GM21381 (cell line): ENCODE measurements at regions not wholly inside any gene's neighbourhood (a gene's known extent, or its start where the extent isn't known, plus 50 kb on each side); places are given as distances from the start of the nearest gene placed in this dataset.
"Not testable (repeated sequence)": the region's sequence is repeated elsewhere in the genome, so short reads cannot be mapped to it uniquely, and the experiment has no call there.

ENCODE experiments used
- ATAC-seq: cut with Tn5 transposase; IDR thresholded peaks from one replicate; pipeline ENCODE4 v1.9.1; 2021; ENCODE audit warnings: mild to moderate bottlenecking, moderate library complexity; ENCODE audit not compliant: unreplicated experiment

GRCh38 chr6:106885679-106886078 is 88.8 kb downstream of the CD24 start:
- ATAC-seq, result no peak

DNA sequence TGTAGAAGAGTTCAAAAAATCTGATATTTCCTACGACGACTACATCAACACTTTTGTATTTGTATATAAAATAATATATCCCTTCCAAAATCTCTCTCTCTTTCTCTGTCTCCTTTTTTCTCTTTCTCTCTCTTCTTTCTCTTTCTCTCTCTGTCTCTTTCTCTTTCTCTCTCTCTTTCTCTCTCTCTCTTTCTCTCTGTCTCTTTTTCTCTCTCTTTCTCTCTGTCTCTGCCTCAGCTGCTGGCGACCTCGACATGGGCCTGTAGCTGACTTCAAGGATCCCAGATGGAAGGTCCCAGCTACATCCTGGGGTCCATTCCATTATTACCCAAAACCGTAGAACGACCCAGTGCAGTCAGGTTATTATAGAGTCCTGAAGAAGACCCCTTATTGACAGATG is 90.0 kb downstream of the CD24 start:
- no peak for ATAC-seq

- ATAC-seq, result no peak
These were observed 90.7 kb downstream of the CD24 start for GRCh38 chr6:106883808-106884262.

DNA sequence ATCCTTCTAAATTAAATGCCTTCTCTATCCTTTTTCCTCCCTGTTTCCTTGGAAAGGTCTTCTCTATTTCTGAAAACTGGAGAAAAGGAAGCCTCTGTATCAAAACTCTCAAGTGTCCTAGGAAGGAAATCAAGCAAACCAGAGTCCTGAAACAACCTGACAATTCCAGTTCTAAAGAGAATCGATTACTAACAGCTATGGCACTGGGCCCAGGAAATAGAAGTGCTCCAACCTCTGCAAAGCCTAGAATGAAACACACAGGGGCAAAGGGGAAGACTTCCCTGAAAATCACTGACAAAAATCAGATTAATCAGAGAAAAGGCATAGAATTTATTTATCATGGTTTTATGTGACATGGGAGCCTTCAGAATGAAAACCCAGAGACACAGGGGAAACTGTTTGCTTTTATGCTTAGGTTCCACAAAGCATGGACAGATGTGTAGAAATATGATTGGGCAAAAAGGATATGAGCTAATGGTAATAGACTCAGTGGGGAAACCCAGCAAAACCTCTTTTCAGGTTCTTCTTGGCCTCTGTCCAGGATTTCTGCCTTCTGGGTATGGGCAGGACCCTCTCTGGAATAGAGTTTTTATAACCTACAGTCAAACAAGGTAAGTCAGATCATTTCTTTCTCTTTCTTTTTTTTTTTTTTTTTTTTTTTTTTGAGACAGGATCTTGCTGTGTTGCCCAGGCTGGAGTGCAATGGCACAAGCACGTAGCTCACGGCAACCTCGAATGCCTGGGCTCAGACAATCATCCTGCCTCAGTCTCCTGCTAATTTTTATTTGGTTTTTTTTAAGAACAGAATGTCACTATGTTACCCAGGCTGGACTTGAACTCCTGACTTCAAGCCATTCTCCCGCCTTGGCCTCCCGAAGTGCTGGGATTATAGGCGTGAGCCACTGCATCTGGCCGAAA is 91.7 kb downstream of the CD24 start:
- no peak for ATAC-seq

DNA sequence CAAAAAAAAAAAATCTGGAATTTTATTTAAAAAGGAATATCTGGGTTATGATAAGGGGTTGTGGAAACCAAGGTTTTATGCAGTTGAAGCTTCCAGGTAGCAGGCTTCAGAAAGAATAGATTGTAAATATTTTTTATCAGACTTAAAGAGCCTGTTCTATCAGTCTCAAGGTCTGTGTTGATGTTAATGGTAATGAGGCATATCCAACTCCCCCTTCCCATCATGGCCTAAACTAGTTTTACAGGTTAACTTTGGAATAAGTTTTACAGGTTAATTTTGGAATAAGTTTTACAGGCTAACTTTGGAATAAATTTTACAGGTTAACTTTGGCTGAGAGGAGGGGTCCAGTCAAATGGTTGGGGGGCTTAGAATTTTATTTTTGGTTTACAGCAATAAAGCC is 92.4 kb downstream of the CD24 start:
- no peak for ATAC-seq

GRCh38 chr6:106880952-106881351 is 93.6 kb downstream of the CD24 start:
- ATAC-seq, result no peak

DNA sequence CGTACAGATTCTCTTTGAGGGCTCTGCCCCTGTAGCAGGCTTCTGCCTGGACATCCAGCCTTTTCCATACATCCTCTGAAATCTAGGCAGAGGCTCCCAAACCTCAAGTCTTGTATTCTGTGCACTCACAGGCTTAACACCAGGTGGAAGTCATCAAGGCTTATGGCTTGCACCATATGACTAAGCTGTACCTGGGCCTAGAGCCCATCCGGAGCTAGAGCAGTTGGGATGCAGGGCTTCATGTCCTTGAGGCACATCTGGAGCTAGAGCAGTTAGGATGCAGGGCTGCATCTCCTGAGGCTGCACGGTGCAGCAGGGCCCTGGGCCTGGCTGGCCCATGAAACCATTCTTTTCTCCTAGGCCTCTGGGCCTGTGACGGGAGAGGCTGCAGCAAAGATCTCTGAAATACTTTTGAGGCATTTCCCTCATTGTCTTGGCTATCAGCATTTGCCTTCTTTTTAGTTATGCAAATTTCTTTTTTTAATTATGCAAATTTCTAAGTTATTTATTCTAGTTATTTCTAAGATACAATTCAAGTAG is 98.7 kb downstream of the CD24 start:
- no peak for ATAC-seq

DNA sequence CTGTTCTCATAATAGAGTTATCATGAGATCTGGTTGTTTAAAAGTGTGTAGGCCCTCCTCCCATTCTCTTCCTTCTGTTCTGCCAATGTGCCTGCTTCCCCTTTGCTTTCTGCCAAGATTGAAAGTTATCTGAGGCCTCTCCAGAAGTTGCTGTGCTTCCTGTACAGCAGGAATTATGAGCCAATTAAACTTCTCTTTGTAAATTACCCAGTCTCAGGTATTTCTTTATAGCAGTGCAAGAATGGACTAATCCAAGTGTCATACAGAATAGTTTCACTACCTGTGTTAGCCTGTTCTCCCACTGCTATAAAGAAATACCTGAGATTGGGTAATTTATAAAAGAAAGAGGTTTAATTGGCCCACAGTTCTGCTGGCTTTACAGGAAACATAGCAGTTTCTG is 100.0 kb downstream of the CD24 start:
- no peak for ATAC-seq

- ATAC-seq, result no peak
These were observed 102.5 kb downstream of the CD24 start for GRCh38 chr6:106872049-106872448.

DNA sequence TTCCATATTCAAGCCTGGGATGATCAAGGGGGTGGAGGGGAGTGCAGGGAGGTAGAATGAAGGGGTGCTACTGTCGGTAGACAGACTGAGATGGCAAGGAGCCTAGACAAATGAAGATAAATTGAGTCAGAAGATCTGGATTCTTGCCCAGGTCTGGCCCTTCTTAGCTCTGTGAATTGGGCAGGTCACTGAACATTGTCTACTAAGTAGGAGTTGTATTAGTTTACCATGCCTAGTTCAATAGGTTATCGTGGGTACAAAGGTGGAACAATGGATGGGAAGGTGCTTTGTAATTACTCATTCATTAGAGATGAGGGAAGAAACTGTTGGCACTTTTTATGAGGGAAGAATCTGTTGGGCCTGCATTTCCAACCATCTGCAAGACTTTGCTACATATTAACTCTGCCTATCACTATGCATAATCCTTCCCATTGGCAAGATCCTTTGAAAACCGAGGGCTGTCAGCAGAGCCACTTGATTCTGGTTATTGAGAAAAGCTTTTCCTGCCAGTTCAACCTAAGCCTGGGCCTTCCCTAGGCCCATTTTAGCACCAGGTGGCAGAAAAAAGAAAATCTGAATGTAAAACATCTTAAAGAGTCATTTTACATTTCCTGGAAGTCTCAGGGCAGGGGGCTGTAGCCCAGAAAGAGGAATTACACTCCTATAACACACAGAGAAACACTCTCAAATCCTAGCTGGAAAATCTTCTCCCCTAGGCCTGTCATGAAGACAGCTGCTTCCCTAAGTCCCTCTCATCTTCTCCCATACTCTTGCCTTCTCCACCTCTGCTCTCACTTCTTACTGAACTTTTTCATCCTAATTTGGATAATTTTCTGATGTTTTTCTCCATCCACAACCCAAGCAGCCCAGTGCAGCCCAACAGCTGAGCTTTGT is 103.5 kb downstream of the CD24 start:
- no peak for ATAC-seq

DNA sequence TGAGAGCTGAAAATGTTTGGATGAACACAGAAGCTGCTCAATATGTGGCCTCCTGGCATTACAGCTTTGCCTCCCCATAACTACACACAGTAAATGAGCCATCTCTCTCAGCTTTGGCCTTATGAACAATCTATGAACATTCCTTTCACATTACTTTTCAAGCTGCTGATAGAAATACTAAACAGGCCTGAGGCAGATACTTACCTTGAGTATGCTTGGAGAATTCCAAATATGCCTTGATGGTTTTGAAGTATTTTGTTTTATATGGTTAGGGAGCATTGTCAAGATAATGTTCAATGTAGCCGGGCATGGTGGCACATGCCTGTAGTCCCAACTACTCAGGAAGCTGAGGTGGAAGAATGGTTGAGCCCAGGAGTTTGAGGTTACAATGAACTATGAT is 104.5 kb downstream of the CD24 start:
- ATAC-seq, result no peak

GRCh38 chr6:106869203-106869602 is 105.3 kb downstream of the CD24 start:
- no peak for ATAC-seq

- ATAC-seq, result no peak
These were observed 107.5 kb downstream of the CD24 start for GRCh38 chr6:106866875-106867658.

DNA sequence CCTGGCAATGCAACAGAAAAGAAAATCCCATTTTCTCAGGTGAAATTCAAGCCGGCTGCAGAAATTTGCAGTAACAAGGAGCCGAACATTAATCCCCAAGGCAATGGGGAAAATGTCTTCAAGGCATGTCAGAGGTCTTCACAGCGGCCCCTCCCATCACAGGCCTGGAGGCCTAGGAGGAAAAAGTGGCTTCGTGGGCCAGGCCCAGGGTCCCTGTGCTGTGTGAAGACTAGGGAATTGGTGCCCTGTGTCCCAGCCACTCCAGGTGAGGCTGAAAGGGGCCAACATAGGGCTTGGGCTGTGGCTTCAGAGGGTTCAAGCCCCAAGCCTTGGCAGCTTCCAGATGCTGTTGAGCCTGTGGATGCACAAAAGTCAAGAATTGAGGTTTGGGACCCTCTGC is 111.7 kb downstream of the CD24 start:
- no peak for ATAC-seq

- ATAC-seq, result no peak
These were observed 113.6 kb downstream of the CD24 start for GRCh38 chr6:106860940-106861339.

DNA sequence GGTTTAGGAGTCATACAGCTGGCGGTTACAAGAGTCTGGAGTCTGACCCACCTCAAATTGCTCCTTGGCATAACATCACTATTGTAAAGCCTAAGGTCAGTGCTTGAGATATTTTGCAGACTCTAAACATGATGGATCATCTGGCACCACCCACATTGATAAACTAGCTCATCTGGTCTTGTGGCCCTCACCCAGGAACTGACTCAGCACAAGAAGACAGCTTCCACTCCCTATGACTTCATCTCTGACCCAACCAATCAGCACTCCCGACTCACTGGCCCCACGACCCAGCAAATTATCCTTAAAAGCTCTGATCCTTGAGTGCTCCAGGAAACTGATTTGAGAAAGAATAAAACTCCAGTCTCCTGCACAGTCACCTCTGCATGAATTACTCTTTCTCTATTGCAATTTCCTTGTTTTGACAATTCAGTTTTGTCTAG is 115.9 kb downstream of the CD24 start:
- ATAC-seq, result no peak

- no peak for ATAC-seq
These were observed 116.5 kb downstream of the CD24 start for GRCh38 chr6:106857771-106858652.

- ATAC-seq, result not testable (repeated sequence)
These were observed 117.2 kb downstream of the CD24 start for GRCh38 chr6:106857310-106857709.

- no peak for ATAC-seq
These were observed 118.2 kb downstream of the CD24 start for GRCh38 chr6:106856227-106856874.
